ENCODE measurements at regions not wholly inside any gene's neighbourhood (a gene's known extent, or its start where the extent isn't known, plus 50 kb on each side); places are given as distances from the start of the nearest gene placed in this dataset.
"Not testable (repeated sequence)": the region's sequence is repeated elsewhere in the genome, so short reads cannot be mapped to it uniquely, and the experiment has no call there.

DNA sequence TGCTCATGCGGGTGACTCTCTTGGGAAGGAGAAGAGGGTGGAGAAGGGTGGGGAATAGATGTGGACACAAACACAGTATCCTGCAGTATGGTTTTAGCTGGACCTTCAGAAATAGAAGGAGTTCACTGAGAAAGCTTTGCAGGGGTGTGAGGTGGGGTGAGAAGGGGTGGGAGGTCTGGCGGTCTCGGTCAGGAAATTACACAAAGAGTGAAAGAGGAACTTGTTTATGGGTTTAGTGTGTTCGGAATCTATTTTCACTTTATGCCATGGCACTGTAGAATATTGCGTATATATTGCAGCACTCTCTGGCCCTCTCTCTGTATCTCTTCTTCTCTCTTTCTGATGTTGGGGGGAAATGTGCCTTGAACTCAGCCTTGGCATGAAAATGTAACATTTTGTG is 148.2 kb upstream of the GOT2 start:
- Histone ChIP-seq H3K79me2 (ENCODE audit: insufficient read depth, low read length) (no peaks in the 10 kb centered on the region), H2AFZ (ENCODE audit: low read depth, low read length, severe bottlenecking) (no peak overlapping the region), H3K27ac (ENCODE audit: low read depth, low read length) (no peak overlapping the region), H3F3A (ENCODE audit: insufficient read depth) (no peaks in the 10 kb centered on the region), H3K9me3 (ENCODE audit: insufficient read depth, low read length) (no peaks in the 10 kb centered on the region), H3K36me3 (ENCODE audit: low read length) (no peaks in the 10 kb centered on the region), H3K27me3 (ENCODE audit: low read length) (no peaks in the 10 kb centered on the region), H3K9ac (ENCODE audit: low read length) (no peak overlapping the region), H3K4me3 (ENCODE audit: insufficient read depth, low read length, poor library complexity, severe bottlenecking) (no peak overlapping the region), H4K20me1 (ENCODE audit: low read depth, low read length) (no peaks in the 10 kb centered on the region), H3K9me2 (replicated peaks; ENCODE audit: insufficient read depth, low read length) (no peaks in the 10 kb centered on the region), H3K4me2 (ENCODE audit: low read depth, low read length, poor library complexity, severe bottlenecking) (no peak overlapping the region)
- no peak for TF ChIP-seq EZH2phosphoT487 (conservative IDR thresholded peaks at IDR 0.05; ENCODE audit: low read length)
- TF ChIP-seq, protein P1, sequence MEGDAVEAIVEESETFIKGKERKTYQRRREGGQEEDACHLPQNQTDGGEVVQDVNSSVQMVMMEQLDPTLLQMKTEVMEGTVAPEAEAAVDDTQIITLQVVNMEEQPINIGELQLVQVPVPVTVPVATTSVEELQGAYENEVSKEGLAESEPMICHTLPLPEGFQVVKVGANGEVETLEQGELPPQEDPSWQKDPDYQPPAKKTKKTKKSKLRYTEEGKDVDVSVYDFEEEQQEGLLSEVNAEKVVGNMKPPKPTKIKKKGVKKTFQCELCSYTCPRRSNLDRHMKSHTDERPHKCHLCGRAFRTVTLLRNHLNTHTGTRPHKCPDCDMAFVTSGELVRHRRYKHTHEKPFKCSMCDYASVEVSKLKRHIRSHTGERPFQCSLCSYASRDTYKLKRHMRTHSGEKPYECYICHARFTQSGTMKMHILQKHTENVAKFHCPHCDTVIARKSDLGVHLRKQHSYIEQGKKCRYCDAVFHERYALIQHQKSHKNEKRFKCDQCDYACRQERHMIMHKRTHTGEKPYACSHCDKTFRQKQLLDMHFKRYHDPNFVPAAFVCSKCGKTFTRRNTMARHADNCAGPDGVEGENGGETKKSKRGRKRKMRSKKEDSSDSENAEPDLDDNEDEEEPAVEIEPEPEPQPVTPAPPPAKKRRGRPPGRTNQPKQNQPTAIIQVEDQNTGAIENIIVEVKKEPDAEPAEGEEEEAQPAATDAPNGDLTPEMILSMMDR (IDR thresholded peaks at IDR 0.05; ENCODE audit: insufficient read depth, low read length, poor library complexity, severe bottlenecking): no peak

DNA sequence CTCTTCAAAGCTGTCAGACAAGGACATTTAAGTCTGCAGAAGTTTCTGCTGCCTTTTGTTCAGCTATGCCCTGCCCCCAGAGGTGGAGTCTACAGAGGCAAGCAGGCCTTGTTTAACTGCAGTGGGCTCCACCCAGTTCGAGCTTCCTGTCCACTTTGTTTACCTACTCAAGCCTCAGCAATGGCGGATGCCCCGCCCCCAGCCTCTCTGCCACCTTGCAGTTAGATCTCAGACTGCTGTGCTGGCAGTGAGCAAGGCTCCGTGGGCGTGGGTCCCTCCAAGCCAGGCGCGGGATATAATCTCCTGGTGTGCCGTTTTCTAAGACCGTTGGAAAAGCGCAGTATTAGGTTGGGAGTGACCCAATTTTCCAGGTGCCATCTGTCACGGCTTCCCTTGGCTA is 144.5 kb upstream of the GOT2 start:
- not testable (repeated sequence) for H3K36me3 ChIP-seq (ENCODE audit: low read length); H3K9me2 ChIP-seq (replicated peaks; ENCODE audit: insufficient read depth, low read length)

DNA sequence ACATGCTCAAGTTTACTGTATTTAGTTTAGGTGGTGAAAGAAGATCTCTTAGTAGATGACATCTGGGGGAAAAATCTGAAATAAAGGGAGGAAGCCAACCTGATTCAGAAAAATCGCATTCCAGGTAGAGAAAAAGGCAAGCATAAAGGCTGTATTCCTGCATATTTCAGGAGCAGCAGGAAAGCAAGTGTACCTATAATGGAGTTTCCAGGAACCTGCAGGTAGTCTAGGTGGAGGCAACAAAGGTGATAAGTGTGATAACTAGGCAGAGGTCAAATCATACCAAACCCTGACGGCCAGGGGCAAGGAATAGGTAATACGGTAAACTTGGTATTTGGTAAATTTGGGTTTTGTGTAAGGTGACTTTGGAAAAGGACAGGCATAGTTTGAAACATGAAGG is 132.8 kb upstream of the GOT2 start:
- Histone ChIP-seq H3K27me3 (ENCODE audit: low read length) (no peaks in the 10 kb centered on the region), H3K9ac (ENCODE audit: low read length) (no peak overlapping the region), H3K27ac (ENCODE audit: low read depth, low read length) (no peak overlapping the region), H3K36me3 (ENCODE audit: low read length) (no peaks in the 10 kb centered on the region), H3K79me2 (ENCODE audit: insufficient read depth, low read length) (no peaks in the 10 kb centered on the region), H3F3A (ENCODE audit: insufficient read depth) (no peaks in the 10 kb centered on the region), H3K4me2 (ENCODE audit: low read depth, low read length, poor library complexity, severe bottlenecking) (no peak overlapping the region), H2AFZ (ENCODE audit: low read depth, low read length, severe bottlenecking) (no peak overlapping the region), H3K9me3 (ENCODE audit: insufficient read depth, low read length) (no peaks in the 10 kb centered on the region), H3K4me3 (ENCODE audit: insufficient read depth, low read length, poor library complexity, severe bottlenecking) (no peak overlapping the region), H4K20me1 (ENCODE audit: low read depth, low read length) (no peaks in the 10 kb centered on the region), H3K9me2 (replicated peaks; ENCODE audit: insufficient read depth, low read length) (no peaks in the 10 kb centered on the region)
- TF ChIP-seq, protein P1 (IDR thresholded peaks at IDR 0.05; ENCODE audit: insufficient read depth, low read length, poor library complexity, severe bottlenecking): no peak
- TF ChIP-seq EZH2phosphoT487 (conservative IDR thresholded peaks at IDR 0.05; ENCODE audit: low read length): no peak

More for the DNA sequence above, 144.5 kb upstream of the GOT2 start:
- not testable (repeated sequence) for H3K4me2 ChIP-seq (ENCODE audit: low read depth, low read length, poor library complexity, severe bottlenecking); H2AFZ ChIP-seq (ENCODE audit: low read depth, low read length, severe bottlenecking); H3F3A ChIP-seq (ENCODE audit: insufficient read depth); H3K27ac ChIP-seq (ENCODE audit: low read depth, low read length); H3K9ac ChIP-seq (ENCODE audit: low read length); H3K79me2 ChIP-seq (ENCODE audit: insufficient read depth, low read length); H4K20me1 ChIP-seq (ENCODE audit: low read depth, low read length); H3K9me3 ChIP-seq (ENCODE audit: insufficient read depth, low read length); H3K27me3 ChIP-seq (ENCODE audit: low read length); H3K4me3 ChIP-seq (ENCODE audit: insufficient read depth, low read length, poor library complexity, severe bottlenecking)

DNA sequence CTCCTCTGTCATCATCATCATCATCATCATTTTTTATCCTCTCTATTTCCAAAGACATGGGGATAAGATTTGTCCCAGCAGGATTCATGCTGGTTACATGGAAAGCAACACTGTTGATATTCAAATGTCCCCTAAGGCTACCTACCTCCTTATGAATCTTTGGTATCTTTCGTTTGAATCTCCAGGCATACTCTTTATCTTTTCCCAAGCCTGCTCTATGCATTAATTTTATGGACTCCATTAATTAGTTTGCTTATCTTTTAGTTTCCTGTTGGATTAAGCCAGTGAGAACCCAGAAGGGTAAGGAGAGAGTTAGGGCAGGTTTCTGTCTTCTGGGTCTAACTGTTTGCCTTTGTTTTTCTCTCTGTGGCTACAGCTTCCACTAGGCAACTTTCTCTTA is 129.6 kb upstream of the GOT2 start:
- Histone ChIP-seq H3K9me2 (replicated peaks; ENCODE audit: insufficient read depth, low read length) (no peaks in the 10 kb centered on the region), H4K20me1 (ENCODE audit: low read depth, low read length) (no peaks in the 10 kb centered on the region), H3K9ac (ENCODE audit: low read length) (no peak overlapping the region), H3K4me2 (ENCODE audit: low read depth, low read length, poor library complexity, severe bottlenecking) (no peak overlapping the region), H2AFZ (ENCODE audit: low read depth, low read length, severe bottlenecking) (no peak overlapping the region), H3K4me3 (ENCODE audit: insufficient read depth, low read length, poor library complexity, severe bottlenecking) (no peak overlapping the region), H3K36me3 (ENCODE audit: low read length) (no peaks in the 10 kb centered on the region), H3K27ac (ENCODE audit: low read depth, low read length) (no peak overlapping the region), H3K79me2 (ENCODE audit: insufficient read depth, low read length) (no peaks in the 10 kb centered on the region), H3F3A (ENCODE audit: insufficient read depth) (no peaks in the 10 kb centered on the region), H3K9me3 (ENCODE audit: insufficient read depth, low read length) (no peaks in the 10 kb centered on the region), H3K27me3 (ENCODE audit: low read length) (no peaks in the 10 kb centered on the region)
- TF ChIP-seq EZH2phosphoT487 (conservative IDR thresholded peaks at IDR 0.05; ENCODE audit: low read length): no peak
- TF ChIP-seq, protein P1 (IDR thresholded peaks at IDR 0.05; ENCODE audit: insufficient read depth, low read length, poor library complexity, severe bottlenecking): no peak

Data from SU-DHL-6 (cell line).